Ishikawa (cell line): ENCODE measurements at regions not wholly inside any gene's neighbourhood (a gene's known extent, or its start where the extent isn't known, plus 50 kb on each side); places are given as distances from the start of the nearest gene placed in this dataset.

Source experiments
- CEBPB ChIP-seq: IDR thresholded peaks from 2 replicates; pipeline ENCODE4 v1.6.1; 2012
- CREB1 ChIP-seq: IDR thresholded peaks from 2 replicates; pipeline ENCODE4 v1.6.1; 2012; ENCODE audit warnings: low read depth
- EGR1 ChIP-seq: IDR thresholded peaks from 2 replicates; pipeline ENCODE4 v1.6.1; 2012
- EP300 ChIP-seq: IDR thresholded peaks from 2 replicates; pipeline ENCODE4 v1.6.1; 2012; ENCODE audit warnings: borderline replicate concordance
- FOXM1 ChIP-seq: IDR thresholded peaks from 2 replicates; pipeline ENCODE4 v1.6.1; 2012; ENCODE audit warnings: low read depth, borderline replicate concordance
- NFIC ChIP-seq: IDR thresholded peaks from 2 replicates; pipeline ENCODE4 v1.6.1; 2012
- RAD21 ChIP-seq: IDR thresholded peaks from 2 replicates; pipeline ENCODE4 v1.6.1; 2012; ENCODE audit warnings: low read depth
- TAF1 ChIP-seq: IDR thresholded peaks from 2 replicates; pipeline ENCODE4 v1.6.1; 2012; ENCODE audit warnings: low read depth, mild to moderate bottlenecking
- TCF12 ChIP-seq: IDR thresholded peaks from 2 replicates; pipeline ENCODE4 v1.6.1; 2012; ENCODE audit warnings: low read depth
- TEAD4 ChIP-seq: IDR thresholded peaks from 2 replicates; pipeline ENCODE4 v1.6.1; 2012
- YY1 ChIP-seq: IDR thresholded peaks from 2 replicates; pipeline ENCODE4 v1.6.1; 2012; ENCODE audit warnings: low read depth
- ZBTB7A ChIP-seq: IDR thresholded peaks from 2 replicates; pipeline ENCODE4 v1.6.1; 2012; ENCODE audit warnings: low read depth
- TF ChIP-seq, protein P1 (sequence below): IDR thresholded peaks from 2 replicates; pipeline ENCODE4 v1.6.1; 2012
- TF ChIP-seq, protein P2 (sequence below): IDR thresholded peaks from 2 replicates; pipeline ENCODE4 v1.6.1; 2012
- TF ChIP-seq, protein P3 (sequence below): IDR thresholded peaks from 2 replicates; pipeline ENCODE4 v1.6.1; 2012; ENCODE audit warnings: low read depth, mild to moderate bottlenecking

DNA sequence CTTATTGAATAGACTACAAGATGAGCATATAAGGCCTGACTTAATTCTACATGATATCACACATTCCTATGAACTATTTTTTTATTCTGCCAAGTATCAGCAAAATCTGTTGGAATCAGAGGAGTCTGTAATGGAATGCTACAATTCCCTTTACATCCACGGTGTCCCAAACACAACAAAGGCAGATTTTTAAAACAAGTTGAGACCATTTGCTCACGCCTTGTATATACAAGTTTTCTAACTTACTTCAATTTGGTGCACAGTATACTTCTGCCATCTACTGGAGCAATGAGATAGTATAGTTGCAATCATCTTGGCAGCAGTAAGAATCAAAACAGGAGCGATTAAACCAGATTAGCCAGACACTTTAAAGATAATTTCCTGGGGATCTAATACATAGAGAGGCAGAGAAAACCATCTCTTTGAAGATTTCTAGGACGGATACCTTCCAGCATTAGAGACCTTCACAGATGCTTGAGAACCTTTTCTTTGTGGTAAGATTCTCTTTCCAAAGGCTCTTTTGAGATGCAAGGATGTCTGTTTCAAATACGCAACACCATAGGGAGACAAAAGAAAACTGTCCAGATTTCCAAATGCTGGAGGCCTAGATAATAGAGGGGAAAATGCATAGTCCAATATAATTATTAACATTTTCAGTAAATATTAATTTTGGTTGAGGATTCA is 302.0 kb upstream of the MIR17HG start:
- no peak for TF ChIP-seq YY1
- TF ChIP-seq CEBPB = no peak
- peak; percentile 53 for TF ChIP-seq RAD21

DNA sequence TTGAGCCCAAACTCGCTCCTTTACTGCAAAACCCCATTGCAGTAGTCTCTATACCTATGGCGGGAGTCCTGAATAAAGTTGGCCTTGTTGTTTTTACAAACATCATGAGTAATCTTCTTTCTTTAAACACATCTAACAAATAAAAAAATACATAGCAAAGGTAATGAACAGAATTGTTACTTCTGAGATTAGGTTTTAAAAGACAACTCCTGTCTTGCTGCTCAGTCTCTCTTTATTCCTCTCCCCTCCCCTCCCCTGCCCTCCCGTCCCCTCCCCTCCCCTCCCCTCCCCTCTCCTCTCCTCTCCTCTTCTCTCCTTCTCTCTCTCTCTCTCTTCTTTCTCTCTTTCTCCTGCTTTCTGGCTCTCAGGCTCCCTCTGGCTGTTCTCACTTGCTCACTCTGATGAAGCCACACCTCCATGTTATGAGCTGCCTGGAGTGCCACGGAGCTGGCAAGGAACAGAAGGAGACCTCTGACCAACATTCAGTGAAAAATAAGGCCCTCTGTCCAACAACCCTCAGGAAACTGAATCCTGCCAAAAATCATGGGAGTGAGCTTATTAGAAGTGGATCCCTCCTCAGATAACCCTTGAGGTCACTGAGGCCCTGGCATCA is 300.7 kb upstream of the MIR17HG start:
- no peak for TF ChIP-seq RAD21
- TF ChIP-seq ZBTB7A = no peak
- no peak for TF ChIP-seq FOXM1
- TF ChIP-seq EGR1 = no peak
- TF ChIP-seq, protein P1, sequence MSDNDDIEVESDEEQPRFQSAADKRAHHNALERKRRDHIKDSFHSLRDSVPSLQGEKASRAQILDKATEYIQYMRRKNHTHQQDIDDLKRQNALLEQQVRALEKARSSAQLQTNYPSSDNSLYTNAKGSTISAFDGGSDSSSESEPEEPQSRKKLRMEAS = no peak
- TF ChIP-seq TCF12 = no peak
- TF ChIP-seq, protein P2, sequence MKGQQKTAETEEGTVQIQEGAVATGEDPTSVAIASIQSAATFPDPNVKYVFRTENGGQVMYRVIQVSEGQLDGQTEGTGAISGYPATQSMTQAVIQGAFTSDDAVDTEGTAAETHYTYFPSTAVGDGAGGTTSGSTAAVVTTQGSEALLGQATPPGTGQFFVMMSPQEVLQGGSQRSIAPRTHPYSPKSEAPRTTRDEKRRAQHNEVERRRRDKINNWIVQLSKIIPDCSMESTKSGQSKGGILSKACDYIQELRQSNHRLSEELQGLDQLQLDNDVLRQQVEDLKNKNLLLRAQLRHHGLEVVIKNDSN = no peak
- no peak for TF ChIP-seq TAF1
- no peak for TF ChIP-seq EP300
- TF ChIP-seq, protein P3, sequence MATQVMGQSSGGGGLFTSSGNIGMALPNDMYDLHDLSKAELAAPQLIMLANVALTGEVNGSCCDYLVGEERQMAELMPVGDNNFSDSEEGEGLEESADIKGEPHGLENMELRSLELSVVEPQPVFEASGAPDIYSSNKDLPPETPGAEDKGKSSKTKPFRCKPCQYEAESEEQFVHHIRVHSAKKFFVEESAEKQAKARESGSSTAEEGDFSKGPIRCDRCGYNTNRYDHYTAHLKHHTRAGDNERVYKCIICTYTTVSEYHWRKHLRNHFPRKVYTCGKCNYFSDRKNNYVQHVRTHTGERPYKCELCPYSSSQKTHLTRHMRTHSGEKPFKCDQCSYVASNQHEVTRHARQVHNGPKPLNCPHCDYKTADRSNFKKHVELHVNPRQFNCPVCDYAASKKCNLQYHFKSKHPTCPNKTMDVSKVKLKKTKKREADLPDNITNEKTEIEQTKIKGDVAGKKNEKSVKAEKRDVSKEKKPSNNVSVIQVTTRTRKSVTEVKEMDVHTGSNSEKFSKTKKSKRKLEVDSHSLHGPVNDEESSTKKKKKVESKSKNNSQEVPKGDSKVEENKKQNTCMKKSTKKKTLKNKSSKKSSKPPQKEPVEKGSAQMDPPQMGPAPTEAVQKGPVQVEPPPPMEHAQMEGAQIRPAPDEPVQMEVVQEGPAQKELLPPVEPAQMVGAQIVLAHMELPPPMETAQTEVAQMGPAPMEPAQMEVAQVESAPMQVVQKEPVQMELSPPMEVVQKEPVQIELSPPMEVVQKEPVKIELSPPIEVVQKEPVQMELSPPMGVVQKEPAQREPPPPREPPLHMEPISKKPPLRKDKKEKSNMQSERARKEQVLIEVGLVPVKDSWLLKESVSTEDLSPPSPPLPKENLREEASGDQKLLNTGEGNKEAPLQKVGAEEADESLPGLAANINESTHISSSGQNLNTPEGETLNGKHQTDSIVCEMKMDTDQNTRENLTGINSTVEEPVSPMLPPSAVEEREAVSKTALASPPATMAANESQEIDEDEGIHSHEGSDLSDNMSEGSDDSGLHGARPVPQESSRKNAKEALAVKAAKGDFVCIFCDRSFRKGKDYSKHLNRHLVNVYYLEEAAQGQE = no peak
- TF ChIP-seq TEAD4 = no peak
- no peak for TF ChIP-seq CEBPB

DNA sequence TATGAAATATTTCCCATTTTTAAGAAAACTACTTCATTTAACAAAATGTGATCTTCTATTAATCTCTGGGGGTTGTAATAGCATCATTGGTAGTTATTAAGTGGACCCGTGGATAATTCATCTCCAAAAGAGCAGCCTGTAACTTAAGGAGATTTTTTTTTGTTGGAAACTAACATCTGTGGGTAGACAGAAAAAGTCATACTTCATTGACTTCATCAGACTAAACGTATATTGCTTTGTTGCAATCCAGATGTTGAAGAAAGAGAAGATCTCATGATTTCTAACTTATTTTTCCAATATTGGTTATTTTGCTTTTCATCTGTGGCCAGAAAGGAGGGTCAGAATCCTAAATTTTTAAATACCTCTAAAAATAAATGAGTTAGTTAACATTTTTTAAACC is 296.5 kb upstream of the MIR17HG start:
- TF ChIP-seq, protein P3 = no peak
- no peak for TF ChIP-seq CREB1
- no peak for TF ChIP-seq CEBPB
- TF ChIP-seq EP300 = no peak
- no peak for TF ChIP-seq YY1
- no peak for TF ChIP-seq ZBTB7A
- TF ChIP-seq, protein P1 = no peak
- no peak for TF ChIP-seq TEAD4
- TF ChIP-seq NFIC = no peak
- TF ChIP-seq EGR1 = no peak
- TF ChIP-seq TCF12 = no peak
- TF ChIP-seq, protein P2 = no peak
- TF ChIP-seq TAF1 = no peak
- no peak for TF ChIP-seq FOXM1
- TF ChIP-seq RAD21 = no peak

DNA sequence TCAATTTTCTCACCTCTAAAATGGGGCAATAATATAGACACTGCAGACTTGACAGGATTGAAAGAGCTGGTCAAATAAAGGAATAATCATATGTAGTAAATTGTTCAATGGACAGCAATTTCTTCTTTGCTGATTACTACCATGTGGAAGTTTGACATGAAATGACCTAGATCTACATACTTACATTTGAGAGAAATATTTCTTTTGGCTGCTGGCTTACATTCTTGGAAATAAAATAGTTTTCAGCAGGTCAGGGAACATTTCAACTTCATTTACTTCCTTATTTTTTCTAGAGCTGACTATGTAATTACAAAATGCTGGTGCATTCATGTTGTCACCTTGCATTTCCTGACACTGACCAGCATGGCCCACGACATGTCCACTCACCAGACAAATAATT is 294.6 kb upstream of the MIR17HG start:
- TF ChIP-seq CEBPB = no peak
- TF ChIP-seq, protein P2 = no peak
- no peak for TF ChIP-seq NFIC
- no peak for TF ChIP-seq TAF1
- TF ChIP-seq, protein P1 = no peak
- TF ChIP-seq CREB1 = no peak

DNA sequence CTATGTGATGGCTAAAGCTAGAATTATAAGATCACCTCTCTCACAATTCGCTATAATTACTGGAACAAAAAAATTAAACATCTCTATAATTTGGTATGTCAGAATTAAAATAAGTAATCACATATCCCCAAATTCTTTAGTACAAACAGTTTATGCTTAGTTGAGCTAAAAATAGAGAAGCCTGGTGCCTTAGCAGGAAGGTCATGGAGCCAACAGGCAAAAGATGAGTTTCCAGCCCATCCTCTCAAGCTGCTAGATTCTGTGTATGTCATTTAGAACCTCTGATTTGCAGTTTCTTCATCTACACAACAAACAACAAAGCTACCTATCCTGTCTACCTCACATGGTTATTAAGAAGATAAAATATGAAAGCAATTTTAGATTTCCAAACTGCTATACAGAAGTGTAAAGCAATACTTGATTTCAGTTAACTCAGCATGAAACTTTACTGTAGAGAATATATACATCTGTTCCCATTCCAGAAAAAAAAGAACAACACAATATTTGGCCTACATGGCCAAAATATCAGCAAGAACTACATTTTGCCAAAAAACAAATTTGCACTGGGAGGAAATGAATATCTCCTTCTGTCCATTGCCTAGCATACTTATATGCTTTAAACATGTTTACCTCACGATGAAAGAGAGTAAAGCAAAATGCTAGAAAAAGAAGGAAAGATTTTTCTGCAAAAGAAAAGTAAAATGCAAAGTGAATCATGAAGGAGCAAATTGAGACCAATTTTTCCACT is 294.0 kb upstream of the MIR17HG start:
- TF ChIP-seq FOXM1 (no peak), NFIC (no peak), TAF1 (no peak), TEAD4 (no peak), EGR1 (no peak), ZBTB7A (no peak), CREB1 (no peak), CEBPB (no peak), RAD21 (no peak), EP300 (no peak), TCF12 (no peak), YY1 (no peak)
- TF ChIP-seq, protein P1 = no peak
- TF ChIP-seq, protein P3 = no peak
- TF ChIP-seq, protein P2 = no peak
